B cell (primary cell): ENCODE measurements at regions not wholly inside any gene's neighbourhood (a gene's known extent, or its start where the extent isn't known, plus 50 kb on each side); places are given as distances from the start of the nearest gene placed in this dataset.

Source experiments
- EZH2 ChIP-seq: IDR thresholded peaks from 2 replicates; pipeline ENCODE4 v1.6.1; 2012; ENCODE audit warnings: borderline replicate concordance, low read depth, mild to moderate bottlenecking, moderate library complexity, low read length; ENCODE audit not compliant: insufficient read depth, poor library complexity, severe bottlenecking
- TF ChIP-seq, protein P1 (sequence below): fragments of 200-600 bp; IDR thresholded peaks from one replicate; pipeline ENCODE4 v1.8.0; 2022; ENCODE audit warnings: antibody characterized with exemption, mild to moderate bottlenecking

DNA sequence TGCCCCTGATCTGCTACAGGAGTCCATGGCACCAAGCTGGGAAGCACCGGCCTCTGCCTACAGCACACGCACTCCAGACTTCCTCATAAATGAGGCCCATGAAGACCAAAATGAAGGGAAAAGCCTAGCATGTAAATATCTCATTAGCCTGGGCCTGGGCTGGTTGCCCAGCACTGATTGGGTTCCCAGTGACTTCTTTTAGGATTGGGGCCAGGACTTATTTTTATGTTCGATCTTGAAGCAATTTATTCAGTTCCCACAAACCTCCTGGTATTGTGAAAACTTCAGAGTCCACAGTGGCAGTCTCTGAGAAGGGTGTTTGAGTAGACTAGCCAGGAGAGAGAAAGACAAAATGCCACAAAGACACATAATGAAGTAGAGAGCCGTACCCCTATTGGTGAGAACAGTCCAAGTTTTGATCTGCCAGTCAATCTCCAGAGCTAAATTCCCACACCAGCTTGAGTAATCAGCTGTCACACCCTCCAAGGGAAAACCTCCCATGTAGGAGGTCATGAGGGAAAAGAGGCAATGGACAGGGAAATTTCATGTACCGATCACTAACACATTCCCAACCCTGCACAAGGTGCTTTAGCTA is 78.2 kb downstream of the PHLDA1 start:
- TF ChIP-seq, protein P1, sequence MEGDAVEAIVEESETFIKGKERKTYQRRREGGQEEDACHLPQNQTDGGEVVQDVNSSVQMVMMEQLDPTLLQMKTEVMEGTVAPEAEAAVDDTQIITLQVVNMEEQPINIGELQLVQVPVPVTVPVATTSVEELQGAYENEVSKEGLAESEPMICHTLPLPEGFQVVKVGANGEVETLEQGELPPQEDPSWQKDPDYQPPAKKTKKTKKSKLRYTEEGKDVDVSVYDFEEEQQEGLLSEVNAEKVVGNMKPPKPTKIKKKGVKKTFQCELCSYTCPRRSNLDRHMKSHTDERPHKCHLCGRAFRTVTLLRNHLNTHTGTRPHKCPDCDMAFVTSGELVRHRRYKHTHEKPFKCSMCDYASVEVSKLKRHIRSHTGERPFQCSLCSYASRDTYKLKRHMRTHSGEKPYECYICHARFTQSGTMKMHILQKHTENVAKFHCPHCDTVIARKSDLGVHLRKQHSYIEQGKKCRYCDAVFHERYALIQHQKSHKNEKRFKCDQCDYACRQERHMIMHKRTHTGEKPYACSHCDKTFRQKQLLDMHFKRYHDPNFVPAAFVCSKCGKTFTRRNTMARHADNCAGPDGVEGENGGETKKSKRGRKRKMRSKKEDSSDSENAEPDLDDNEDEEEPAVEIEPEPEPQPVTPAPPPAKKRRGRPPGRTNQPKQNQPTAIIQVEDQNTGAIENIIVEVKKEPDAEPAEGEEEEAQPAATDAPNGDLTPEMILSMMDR, result no peak
- no peak for TF ChIP-seq EZH2
